HG02884 (cell line): ENCODE measurements at regions not wholly inside any gene's neighbourhood (a gene's known extent, or its start where the extent isn't known, plus 50 kb on each side); places are given as distances from the start of the nearest gene placed in this dataset.

ENCODE experiments used
- ATAC-seq: cut with Tn5 transposase; IDR thresholded peaks from one replicate; pipeline ENCODE4 v1.9.1; 2021; ENCODE audit warnings: mild to moderate bottlenecking, moderate library complexity; ENCODE audit not compliant: unreplicated experiment

DNA sequence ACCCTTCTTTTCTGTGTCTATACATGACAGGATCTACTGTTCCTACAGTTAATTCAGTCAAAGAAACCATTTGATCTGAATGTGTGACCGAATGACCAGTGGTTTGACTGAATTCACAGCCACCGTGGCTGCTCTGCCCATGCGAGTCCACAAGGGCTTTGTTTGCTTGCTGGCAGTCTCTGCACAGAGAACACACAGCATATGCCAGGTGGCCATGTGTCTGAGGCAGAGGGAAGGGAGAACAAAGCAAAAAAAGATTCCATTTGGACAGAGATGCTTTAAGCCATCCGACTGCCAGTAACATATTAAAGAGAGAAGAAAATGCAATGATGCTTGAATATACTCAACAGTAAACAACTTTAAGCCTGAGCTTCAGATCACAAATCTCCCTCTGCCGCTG lies 737.8 kb upstream of the CXADR start:
- no peak for ATAC-seq

DNA sequence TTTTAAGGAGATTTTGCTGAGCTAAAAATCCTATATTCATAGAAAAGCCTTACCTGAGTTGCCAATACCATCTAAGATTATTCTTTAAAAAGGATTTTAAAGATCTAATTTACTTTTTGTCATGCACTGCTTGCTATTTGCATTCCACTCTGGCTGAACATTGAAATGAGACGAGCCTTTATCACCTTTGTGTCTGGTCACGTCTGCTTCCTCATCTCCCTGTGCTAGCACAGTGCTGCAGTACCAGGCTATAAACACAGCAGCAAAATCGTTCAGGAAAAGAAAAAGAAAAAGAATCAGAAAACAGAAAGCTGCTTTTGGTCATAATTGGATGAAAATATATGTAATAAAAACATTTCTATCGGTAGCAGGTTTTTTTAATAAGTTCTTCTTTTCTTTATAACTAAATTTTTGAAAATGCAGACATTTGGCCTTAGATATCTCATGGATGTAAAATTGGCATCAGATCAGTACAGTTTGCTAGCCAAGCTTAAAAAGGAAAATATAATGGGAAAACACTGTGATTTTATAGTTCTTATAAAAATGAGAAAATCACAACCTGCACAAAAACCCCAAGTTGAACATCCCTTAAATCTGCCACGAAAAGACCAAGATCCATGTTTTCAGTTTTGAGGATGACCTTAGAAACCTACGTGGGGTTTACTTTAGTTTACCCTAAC lies 735.7 kb upstream of the CXADR start:
- no peak for ATAC-seq

DNA sequence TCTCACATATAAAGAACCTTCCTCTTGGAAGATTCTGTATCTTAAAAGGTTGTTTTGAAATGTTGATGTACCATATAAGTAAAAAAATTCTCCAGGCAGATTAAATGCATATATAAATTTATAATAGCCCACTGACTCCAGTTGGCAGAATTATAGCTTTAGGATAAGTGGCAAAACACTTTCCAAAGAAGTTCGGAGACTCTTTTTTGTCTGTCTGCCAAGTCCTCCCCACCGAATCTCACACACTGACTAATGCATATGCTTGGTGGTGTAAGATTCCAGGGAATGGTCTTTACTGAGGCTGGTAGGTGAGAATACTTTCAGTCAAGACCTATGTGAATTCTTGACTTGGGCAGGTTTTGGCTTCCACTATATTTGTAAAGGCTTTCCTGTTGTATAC lies 724.3 kb upstream of the CXADR start:
- no peak for ATAC-seq

DNA sequence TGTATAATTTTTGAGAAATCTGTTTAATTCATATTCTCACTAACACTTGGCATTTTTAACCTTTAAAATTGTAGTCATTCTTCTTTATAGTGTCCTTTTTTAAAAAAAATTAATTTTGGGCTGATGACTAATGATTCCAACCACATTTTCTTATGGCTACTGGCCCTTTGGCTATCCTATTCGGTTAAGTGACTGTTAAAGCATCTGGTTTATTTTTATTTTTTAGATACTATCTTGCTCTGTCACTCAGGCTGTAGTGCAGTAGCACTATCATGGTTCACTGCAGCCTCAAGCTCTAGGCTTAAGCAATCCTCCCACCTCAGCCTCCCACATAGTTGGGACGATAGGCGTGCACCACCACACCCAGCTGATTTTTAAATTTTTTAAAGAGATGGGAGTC lies 723.2 kb upstream of the CXADR start:
- no peak for ATAC-seq

DNA sequence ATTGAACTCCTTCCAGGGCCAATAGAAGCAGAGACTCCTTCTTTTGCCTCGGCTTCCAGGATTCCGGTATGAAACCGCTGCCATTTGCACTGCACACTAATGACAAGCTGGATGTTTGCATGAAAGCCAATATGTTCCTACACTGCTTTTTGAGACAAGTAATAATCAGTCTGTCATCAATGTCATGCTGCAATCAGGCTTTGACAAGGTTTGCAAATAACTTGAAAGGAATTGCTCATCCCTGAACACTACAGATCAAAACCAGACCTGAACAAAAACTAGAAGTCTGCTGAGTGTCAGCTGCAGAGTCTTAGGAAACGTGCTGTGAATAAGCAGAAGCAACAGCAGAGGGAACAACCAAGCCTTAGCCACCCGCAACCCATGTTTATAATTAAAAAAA lies 720.7 kb upstream of the CXADR start:
- ATAC-seq = no peak

DNA sequence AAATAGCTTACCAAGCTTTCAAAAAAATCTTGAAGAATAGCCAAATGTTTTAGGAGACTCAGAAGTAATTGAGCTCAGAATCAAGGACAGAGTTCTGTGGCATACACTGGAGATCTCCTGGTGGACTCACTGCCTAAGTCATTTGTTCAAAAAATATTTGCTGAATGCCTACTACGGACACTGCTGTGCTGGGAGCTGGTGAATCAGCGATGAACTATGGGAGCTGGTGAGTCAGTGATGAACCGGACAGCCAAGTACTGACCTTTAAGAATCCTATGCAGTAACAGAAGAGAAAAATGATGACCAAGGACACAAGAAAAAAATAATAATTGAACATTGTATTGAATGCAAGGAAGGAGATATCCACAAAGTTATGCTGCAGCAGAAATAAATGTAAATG lies 717.9 kb upstream of the CXADR start:
- ATAC-seq = no peak

DNA sequence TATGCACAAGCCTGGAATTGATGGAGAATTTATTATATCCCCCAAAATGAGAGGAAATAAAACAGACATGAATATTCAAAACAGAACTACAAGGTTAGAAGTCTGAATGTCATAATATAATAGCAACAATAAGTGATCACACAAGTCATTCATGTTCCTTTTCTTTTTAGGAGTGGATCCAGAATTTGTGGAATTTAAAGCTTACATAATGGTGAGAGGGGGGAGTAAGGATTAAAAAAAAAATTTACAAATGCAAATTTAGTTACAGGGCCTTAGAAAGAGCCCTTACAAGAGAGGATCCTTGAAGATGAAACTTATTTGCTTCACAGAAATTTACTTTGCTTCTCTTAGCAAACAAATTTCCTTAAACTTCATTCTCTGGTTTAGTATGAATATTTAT lies 716.1 kb upstream of the CXADR start:
- ATAC-seq = no peak

DNA sequence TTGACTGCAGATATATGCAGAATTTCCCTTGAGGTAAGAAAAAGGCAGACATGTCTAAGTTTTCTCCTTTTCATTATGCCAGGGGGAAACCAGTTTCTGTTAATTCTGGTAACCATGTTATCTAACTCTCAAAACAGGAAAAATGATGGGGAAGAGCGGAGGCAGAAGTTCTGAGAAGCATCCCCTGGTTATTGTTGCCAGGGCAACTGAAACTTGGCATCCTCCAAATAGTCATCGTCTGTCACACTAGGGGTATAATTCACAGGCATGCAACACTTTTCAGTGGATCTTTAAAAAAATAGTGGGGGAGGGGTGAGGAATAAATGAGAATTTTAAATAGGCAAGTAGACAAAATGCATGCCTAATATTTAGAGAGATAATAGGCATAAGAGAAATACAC lies 715.3 kb upstream of the CXADR start:
- ATAC-seq = no peak

DNA sequence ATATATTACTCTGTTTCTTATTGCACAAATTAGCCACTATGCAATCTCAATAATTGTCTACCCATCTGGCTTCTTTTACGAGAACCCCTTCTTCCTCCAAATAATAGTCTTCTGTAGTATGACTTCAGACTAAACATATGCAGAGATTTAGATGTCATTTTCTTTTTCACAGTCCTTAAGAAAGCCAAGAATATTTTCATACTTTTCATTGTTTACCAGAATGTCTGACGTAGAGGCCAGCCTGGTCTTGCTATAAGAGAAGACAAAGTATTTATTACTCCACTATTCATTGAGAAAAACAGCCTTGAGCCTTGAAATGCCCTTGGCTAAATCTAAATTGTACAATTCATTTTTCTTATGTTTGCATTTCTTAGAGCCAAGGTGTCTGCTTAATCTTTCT lies 714.9 kb upstream of the CXADR start:
- ATAC-seq = no peak

DNA sequence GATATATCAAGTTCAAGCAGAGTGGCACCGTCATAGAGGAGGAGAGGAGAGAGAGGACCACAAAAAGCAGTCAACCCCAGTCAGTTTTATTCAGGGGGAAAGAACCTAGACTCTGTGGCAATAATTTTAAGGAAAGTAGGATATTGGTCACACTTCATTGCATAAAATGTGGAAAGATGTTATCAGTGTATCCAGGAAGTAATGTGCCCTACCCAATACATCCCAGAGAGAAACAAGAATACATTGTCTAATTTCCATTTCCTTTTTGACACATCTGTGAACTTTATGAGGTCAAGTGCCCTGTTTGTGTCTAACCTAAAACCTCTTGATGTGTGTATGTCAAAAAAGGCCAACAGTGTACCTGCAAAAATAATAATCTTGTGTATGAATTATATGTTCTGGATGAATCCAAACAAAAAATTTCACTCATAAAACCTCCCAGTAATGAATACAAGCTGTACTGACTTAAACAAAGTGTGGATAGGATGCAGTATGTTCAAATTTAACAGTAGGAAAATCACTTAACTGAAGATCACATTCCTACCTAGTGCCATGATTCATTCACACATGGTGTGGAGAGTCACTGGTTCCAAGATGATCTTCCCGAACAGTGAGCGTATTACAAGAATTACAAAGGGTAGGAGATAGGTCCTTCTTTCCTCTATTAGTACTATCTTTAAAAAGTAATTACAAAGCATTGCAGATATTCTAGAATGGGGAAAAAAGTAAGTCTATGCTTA lies 712.1 kb upstream of the CXADR start:
- no peak for ATAC-seq

DNA sequence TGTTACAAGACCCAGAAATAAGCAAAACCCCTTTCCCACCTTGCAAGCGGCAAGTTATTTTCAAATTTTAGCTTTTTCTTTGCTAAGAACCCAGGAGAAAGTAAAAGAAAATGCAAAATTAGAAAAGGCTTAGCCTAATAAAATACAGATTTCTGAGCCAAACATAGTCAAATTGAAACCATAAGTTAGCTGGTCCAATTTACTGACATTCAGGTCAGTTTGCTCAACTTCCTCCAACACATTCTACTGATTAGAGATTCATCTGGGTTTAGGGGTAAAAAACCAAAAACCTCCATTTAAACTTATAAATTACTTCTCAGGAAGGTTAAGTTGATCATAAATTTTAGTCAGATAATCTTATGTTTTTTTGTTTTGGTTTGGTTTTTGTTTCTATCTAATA lies 701.8 kb upstream of the CXADR start:
- ATAC-seq = no peak

DNA sequence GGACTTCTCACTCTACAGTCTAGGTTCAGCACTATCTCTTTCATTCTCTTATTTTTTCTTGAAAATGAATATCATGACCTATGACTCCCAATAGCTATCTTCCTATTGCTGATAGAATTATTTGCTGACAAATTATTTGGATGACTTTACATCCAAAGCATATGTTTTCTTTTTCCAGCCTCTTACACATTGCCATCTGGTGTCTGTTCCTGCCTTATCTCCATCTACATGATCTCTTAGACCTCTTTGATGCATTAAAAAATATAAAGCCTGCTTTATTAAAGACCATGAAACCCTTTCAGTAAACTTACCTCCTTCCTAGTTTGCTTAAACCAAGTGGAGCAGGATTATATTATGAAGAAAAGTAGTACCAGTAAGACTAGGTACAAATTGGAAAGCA lies 700.9 kb upstream of the CXADR start:
- no peak for ATAC-seq

DNA sequence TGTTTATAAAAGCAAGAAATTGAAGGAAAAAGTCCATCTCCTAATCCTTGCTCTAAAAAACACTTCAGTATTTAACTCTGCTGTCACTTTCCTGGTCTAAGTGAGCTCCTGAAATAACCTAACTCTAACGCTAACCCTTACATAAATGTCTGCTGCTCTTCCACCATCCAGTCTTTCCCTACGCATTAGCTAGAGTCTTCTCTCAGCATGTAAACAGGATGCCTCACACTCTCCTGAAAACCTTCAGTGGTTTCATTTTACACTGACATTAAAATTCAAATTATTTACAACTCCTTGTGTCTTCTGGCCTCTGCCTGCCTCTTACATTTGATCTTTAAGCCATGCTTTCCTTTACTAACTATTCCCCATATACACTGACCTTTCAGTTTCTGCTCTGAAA lies 697.6 kb upstream of the CXADR start:
- no peak for ATAC-seq

DNA sequence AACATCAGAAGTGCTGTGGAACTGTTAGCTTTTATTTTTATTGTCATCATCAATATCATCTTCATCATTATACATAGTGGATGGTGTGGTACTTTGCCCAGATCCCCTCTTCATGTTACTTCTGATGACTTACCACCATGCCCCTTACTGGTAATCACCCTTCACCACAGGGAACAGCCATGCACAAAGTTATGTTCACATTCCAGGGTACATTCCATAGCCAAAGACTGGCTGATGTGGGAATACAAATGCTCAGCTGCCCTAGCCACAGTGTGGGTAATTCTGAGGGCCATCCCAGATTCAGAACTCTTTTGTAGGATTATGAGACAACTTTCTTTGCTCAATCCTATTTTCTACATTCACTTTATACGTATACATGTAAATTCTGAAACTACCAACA lies 691.3 kb upstream of the CXADR start:
- no peak for ATAC-seq

DNA sequence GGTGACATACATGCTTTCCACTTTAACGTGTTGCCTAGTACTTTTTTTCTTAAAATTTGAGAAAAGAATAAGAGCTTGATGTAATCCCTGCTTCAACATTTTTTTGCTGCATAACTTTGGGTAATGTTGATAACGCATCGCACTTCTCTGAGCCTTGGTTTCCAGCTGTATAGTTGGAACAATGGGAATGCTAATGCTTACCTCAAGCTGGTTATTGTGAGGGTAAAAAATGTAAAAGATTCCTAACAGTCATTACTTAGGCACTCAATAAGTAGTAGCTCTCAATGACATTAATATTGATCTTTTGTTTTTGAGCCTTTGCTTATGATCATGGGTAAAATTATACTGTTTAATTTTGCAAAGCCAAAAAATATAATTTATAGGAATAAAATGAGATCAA lies 683.3 kb upstream of the CXADR start:
- no peak for ATAC-seq

DNA sequence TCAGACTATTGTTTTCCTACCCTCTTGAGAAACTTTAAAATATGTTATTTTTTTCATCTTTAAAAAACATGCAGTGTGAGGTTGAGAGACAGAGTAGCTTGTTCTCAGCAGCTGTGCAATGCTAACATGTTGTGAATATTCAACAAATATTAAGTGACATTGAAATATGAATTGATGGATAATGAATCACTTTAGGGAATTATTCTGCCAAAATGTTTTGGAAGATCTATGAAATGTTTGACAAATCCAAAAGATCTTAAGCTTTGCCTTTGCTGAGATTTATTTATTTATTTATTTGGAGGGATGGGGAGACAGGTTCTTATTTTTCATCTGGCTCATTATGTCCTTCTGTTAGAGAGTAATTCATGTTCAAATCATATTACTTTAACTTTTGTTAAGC lies 680.1 kb upstream of the CXADR start:
- no peak for ATAC-seq

DNA sequence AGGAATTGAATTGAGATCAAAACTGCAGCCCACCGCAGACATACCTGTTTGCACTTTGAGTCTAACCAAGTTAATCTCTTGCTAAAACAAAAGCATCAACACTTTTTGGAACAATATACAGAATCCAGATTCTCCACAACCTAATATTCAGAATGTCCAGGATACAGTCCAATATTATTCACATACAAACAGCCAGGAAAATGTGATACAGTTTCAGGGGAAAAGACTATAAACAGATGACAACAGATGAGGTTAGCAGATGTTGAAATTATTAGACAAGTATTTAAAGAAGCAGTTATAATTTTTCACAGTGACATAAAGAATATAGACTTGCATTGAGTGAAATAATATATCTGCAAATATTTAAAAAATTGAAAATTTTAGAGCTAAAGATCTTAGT lies 678.1 kb upstream of the CXADR start:
- no peak for ATAC-seq

DNA sequence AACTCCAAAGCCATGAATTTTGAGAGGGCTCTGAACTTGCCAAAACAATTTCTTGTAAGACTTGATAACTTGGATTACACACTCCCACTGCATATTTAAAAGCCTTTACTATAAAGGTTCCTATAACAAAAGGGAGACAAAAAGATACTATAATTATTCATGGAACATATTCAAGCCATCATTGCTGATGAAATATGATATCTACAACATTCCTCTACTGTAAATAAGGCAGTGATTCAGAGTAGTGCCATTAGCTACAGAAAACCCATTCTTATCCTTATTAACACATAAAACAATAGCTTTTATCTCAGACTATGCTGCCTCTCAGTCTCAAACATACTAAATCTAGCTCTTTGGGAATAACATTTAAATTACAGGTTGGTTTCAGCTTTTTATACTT lies 675.5 kb upstream of the CXADR start:
- ATAC-seq = no peak

DNA sequence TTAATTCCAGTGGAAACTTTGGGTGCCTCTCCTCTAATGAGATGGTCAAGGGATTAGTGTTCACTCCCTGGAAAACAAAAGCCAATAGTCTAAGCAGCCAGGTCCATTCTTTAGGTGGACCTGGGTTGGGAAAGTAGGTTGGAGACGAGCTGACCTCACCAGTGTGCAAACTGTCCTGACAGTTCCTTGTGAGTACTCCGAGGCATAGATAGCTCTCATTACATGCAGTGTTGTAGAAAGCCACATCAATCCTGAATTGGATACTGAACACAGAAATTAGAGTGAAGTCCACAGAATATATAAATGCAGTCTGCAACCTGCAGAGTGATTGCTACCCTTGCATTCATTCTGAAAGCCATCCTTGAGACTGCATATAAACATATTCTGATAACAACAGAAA lies 675.1 kb upstream of the CXADR start:
- no peak for ATAC-seq

DNA sequence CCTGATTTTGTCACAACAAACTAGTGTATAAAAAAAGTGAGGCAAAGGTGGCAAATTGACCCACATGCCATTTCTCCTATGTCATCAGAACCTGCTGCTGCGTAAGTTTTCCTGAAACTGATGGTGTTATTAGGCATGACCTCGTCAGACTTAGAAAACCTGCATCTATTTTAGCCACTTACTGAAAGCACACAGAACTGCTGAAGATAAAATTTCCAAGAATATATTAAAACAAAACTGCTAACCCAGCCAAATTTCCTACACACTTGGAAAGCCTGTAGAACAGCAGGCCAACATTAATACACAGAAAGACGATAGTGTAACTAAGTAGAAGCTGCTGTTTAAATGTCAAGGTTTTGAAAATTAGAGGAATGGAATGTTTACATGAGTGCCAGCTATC lies 674.5 kb upstream of the CXADR start:
- no peak for ATAC-seq

DNA sequence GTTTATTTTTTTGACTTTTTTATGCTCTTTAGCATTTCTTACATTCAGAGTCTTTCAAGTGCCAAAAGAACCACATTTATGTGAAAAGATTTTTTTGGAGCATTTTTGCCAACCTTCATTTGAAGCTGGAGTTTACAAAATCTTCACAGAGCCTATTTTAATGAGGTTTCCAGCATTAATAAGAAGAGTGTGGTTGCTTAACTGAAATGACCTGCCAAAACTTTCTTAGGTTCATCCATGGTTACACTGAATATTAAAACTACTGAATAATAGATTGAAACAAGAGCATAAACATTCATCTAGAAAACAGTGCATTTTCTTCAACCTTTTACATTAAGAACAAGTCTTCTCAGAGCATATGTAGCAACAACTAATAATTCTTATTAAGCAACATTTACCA lies 672.3 kb upstream of the CXADR start:
- ATAC-seq = no peak

DNA sequence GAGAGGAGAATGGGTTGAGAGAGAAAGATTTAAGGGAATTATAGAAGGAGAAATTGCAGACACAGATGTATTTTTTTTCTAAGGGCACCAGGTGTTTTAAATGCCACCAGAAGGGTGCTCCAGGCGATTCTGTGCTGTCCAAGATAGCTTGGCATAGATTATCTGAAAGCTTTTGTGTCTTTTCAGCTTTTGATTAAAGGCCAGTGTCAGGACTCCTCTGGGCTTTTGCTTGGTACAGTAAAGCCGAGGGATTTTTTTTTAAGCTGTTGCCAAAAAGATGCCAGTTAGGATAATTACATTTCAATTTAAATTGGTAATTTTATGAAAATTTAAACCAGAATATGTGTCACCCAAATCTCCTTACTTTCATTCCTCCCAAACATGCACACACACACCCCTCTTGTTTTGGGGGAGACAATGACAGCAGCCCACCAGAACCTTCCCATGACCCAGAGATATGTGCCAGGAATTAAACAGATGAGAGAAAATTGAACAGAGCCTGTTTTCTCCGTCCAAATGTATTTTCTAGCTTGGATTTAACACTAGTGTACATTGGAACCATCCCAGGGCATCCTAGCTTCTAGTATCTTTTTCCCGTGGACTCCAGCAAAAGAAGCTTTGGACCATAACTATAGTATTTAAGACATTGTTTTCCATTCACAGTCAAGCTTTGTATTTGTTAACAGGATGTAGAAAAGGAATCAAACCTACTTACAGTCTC lies 670.7 kb upstream of the CXADR start:
- no peak for ATAC-seq
